Brain pericyte (primary cell): ENCODE measurements at regions not wholly inside any gene's neighbourhood (a gene's known extent, or its start where the extent isn't known, plus 50 kb on each side); places are given as distances from the start of the nearest gene placed in this dataset.

Source experiments
- DNase-seq: peaks from one replicate; pipeline ENCODE4 v3.0.0-alpha.2; 2012; ENCODE audit warnings: low read depth, low spot score

DNA sequence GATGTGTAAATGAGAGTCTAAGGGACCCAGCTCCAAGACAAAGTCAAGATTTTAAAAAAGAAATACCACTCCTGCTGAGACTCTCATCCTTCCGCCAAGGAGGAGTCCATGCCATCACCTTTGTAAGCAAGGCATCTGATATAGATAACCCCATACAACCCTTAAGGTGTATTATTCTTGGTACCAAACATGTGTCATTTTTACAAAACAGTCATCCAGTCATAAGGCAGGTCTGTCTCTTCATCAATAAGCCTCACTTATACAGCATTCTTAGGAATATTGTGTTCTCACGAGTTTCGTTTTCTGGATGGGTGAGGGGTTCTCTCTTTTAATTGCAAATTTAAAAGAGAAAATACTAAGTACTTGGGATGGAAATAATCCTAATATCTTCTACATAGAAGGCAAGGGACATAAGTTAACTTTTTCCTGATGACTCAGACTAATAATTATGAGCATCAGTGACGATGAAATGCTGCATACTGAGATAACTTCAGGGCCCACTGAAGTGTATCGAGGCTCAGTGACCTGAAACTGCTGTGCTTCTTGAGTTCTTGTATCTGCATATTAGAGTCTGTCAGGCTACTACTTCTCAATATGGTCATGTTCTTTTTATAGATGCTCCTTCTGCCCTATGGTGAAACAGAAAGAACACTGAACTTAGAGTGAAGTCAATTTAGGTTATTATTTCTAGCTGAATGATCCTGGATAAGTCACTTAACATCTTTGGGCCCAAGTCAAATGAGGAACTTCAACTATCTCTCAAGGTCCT, 166.6 kb downstream of the KLF12 start:
- DNase-seq: no peak

DNA sequence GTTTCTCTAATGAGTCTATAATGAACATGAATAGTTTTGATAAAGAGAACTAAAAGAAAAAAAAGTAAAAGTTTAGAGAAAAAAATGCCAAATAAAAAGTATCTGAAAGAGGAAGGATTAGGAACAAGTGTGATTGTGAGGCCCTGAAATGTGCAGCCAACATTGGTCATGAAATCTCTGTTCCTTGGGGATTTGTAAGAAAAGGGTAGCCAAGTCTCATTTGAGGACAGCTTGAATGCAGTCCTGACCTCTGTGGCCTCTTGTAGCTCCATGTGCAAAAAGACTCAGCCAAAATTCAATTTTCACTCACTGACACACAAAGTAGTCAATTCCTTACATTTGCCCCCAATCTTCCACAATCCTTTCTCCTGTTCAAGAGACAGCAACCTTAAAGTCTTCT, 167.9 kb downstream of the KLF12 start:
- no peak for DNase-seq

DNA sequence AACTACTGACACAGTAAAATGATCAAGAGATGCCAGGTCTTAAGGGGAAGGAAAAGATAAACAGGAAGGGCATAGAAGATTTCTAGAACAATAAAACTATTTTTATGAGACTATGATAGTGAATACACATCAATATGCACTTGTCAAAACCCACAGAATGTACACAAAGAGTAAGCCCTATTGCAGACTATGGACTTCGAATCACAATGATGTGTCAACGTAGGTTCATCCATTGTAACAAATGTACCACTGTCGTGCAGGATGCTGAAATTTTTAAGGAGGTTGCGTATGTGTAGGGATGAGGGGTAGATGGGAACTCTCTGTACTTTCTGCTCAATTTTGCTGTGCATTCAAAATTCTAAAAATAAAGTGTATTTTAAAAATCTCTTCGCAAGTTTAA, 171.9 kb downstream of the KLF12 start:
- DNase-seq: no peak

DNA sequence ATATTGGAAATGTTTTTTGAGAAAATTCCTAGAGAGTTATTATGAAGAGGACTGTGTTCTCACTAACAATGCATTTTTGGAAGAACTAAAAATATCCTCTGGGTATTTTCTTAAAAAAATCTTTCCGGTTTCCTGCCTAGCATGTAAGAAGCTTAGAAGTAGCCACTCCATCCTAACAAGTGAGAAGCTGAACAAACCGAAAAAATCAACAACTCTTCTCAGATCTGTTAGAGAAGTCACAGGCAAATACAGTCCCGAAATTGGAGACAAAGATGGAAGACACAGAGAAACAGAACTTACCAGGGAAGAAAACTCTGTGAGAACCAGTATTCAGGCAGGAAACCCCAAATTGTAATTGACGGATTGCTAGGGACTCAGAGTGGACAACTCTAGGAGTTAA, 173.0 kb downstream of the KLF12 start:
- DNase-seq: no peak

DNA sequence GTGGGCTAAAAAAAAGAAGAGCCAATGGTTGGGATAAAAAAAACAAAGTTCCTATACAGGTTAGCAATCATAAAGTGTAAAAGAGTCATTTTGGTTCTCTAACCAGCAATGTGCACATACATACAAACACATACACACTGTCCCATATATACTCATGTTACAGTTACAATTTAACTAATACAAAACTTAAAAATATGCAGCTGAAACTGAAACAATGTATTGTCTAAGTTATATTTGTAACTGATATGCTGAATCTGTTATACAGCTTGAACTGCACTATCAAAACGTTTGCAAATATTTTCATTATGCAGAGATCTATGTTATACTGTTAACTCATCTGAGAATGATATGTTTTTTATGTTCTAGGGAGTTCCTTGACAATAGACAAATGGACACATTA, 173.7 kb downstream of the KLF12 start:
- no peak for DNase-seq

DNA sequence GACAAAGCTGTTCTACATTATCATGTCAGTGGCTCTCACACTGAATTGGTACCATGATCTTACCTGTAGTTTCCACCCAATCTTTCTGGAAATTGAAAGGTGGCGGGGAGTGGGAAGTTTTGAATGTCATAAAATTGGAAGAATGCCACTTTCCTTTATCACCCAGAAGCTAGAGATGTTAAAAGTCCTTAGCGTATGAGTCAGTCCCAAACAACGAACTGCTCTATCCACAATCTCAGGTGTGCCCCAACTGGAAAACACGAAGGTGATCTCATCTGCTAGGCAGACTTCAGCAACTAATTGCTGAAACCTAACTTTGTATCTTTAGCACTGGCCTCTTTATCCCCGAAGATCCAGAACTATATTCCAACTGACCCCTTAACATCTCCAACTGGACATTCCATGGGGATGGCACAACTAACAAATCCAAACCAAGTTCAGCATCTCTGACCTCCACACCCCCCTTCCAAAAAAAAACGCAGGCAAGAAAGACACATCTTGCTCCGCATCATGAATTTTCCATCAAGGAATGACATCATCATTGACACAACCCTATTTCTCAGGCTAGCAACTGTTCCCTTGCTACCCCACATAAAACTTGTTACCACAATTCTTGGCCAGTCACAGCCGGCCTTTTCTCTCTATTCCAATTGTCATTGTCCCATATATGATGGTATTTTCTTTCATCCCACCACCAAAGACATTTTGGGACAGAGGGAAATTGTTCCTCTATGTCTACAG, 175.4 kb downstream of the KLF12 start:
- DNase-seq: no peak

DNA sequence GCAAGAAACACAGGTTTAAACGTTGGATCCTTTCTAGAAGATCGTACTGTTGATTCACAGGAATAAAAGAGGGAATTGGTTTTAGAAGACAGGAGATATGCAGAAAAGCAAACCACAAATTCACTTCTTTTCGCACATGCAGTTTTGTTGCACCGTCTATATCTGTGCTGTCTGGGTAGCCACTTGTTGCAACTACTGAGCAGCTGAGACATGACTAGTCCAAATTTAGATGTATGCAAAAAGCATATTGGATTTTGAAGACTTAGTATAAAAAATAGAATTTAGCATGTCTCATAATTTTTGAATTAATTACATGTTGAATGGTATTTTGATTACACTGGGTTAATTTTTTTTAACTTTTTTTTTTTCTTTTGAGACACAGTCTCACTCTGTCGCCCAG, 176.3 kb downstream of the KLF12 start:
- no peak for DNase-seq

DNA sequence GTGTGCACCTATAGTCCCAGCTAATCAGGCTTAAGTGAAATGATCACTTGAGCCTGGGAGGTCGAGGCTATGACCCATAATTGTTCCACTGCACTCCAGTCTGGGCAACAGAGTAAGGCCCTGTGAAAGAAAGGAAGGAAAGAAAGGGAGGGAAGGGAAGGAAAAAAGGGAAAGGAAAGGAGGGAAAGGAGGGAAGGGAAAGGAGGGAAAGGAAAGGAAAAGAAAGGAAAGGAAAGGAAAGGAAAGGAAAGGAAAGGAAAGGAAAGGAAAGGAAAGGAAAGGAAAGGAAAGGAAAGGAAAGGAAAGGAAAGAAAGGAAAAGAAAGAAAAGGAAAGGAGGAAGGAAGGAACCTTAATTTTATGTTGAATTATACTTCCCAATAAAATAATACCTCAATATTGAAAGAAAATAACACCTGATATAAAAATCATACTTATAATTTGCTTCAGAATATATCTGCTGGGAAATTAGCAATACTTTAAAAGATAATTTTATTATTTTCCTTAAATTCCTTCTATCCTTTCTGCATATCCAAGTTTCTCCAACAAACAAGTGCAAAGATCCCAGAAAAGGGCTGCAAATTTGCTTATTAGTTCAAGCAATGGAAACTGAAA, 177.3 kb downstream of the KLF12 start:
- no peak for DNase-seq

DNA sequence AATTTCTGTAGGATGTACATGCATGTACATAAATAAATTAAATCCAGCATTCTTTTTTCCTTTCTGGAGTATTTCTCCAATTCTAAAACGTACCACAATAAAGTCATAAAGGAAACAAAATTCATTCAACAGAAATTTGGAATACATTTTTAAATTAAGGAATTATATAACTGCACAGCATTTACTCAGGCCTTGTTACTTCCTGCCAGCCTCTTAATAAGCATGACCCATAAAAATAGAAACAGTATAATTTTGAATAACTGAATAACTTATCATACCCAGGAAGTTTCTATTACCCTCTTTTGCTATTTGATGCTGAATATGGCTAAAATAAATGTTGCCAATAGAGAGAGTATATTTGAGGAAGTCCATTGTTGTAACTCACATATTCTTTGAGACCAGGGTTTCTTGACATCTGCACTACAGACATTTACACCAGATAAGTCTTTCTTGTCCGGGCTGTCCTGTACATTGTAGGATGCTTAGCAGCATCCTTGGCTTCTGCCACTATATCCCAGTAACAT, 178.2 kb downstream of the KLF12 start:
- no peak for DNase-seq

DNA sequence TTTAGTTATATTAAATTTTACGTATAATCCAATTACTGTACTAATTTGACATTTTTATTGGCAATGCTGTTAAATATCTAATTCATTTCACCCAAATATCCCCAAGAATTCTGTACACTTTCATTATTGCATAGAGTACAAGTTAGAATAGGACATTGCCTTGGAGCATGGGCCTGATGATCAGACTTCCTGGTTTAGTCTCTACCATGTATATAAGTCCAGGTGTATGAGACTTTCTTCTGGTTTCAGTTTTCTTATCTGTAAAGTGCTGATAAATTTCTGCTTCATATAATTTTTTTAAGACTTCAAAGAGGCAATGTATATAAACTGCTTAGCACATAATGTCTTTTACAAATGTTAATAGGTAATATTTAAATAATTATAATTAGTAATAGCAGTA, 179.4 kb downstream of the KLF12 start:
- no peak for DNase-seq

DNA sequence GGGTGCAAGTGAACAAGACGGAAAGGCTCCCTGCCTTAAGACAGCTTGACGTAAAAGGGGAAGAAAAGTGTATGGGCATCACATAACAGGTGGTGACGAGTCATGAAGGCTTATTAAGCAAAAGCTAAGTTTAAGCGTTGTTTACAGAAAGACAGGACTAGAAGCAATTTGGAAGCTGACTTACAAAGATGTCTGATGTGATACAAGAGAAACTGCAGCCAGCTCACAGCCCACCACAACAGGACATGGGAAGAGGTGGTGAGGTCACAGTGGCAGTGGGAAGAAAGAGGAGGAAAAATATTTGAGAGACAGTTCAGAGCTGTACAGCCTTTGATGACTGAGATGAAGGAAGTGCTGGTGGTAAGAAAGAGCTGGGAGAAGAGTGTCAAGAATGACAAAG, 181.6 kb downstream of the KLF12 start:
- no peak for DNase-seq

DNA sequence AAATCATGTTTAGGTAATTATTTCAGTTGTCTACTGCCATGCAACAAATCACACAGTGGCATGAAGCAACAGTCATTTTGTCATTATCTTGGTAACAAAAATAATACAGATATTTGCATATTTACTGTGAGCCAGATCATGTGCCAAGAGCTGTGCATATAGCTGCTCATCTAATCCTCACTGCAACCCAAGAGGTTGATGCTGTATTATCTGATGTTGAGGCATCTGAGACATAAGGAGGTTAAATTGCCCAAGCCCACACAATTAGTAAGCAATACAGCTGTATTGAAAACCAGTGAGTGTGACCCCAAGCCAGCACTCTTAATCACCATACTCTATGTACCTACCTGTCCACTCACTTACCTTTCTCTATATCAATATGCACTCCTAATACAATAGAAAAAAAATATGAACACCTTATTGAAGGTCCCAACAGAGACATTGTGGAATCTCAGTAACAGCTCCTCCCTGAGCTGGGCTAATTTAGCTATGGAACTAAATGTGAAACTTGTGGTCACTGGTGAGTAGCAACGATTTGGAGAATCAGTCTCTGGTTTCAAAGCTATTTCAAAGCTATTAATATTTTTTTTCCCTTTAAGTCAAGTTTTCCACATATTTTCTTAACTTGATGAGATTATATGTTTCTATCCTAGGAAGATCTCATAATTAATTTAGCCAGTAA, 185.2 kb downstream of the KLF12 start:
- no peak for DNase-seq

DNA sequence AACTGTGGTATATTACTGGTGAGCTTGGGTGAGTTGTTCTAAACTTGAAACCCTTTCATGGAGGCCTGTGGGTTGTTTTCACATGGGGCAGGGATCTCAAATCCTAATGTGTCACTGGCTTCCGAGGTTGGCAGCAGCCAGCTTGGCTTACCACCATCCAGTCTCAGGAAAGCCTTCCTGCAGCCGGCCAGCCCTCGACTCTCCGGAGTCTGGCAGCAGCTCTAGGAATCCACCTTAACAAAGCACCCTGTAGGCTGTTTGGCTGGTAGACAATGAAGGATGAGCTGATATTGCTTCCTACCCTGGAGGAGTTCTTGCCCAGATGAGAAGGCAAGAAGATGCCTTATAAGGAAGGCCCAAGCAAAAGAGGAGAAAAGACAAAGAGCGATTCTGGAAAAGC, 188.3 kb downstream of the KLF12 start:
- DNase-seq: no peak

DNA sequence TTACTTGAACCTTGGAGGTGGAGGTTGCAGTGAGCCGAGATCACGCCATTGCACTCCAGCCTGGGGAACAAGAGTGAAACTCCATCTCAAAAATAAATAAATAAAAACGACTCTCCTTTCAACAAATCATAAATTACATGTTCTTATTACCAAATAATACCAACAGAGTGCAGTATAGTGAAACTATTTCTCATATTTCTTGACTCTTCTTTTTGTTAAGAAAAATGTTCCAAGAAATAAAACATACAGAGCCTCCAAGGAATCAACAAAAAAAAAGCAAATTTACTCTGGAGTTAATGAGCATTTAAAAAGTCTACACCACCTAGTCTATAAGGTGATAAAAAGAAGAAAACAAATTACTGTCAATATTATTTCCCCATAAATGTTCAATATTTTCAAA, 188.8 kb downstream of the KLF12 start:
- DNase-seq: no peak

DNA sequence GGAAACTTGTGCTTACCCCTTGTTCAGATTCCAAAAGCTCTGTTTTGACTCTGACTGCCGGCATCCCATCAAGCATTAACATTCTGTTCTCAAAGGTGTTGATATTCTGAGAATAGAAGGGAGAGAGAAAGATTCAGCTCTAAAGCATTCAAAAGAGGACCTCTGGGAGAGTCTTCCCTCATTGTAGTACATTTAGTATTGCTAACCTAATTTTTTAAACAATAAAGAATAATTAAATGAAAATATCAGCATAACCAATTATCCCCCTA, 190.3 kb downstream of the KLF12 start:
- no peak for DNase-seq

DNA sequence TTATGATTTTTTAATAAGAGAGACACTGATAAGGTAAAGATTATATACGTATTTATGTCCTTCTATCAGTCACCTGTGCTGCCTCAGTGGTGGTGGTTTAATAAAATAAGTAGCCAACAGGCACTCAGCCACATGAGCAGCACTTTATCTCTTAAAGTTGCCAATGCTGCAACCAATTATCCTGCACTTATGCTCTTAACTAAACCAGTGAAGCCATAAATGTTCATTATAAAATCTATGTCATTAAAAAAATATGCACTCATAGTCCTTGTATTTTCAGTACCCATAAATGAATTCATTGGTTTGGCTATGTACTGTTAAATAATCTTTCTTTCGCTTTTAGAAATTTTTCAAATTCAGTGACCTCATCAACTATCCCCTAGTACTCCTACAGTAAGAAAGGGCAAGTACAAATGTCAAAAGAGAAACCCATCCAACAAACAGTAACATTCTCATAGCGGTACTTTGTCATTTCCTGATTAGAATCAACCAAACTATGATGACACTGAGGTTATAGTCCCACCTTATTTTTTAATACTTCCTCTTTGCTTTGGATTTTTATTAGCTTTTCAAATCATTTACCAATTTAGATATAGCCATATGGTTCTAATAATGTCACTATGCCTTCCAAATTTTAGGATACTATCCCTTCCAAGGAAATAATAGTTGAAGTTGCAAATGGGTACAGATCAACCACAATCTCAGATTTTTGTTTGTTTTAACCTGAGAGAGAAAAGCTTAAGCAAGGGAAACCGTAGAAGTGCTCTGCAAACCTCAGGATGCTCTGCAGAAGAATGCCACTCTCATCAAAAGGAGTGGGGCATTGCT, 190.9 kb downstream of the KLF12 start:
- no peak for DNase-seq

DNA sequence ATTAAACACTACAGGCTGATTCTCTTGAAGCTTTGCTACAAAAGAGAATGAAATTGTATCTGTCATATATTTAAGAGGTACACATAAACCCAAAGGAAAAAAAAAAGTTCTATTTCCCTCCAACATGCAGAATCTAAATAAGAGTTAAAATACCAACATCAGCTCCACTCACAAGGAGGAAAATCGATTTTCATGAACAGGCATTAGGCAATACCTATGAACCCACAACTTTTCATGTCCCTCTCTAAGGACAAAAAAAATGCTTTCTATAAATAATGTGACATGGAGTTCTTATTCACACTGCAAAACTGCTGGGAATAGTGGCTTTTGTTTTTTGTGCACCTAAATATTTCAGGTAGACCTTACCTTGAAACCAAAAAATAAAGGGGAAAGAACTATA, 192.5 kb downstream of the KLF12 start:
- no peak for DNase-seq

DNA sequence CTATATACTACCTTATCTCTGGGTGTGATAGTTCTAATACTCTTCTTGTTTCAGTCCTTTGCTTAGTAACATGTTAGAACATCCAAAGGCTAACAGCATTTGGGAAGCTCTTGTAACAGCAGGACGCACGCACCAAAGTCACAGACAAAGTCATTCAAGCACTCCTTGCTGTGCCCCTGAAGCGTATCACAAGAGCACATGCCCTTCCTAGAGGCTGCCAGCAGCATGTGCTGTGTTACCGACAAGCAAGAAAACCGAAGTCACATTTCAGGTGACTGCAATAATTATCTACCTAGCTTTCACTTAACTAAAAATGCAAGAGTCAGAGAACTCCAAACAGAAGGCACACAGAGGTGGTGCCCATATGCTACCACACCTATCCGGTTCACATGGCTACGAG, 194.1 kb downstream of the KLF12 start:
- no peak for DNase-seq

DNA sequence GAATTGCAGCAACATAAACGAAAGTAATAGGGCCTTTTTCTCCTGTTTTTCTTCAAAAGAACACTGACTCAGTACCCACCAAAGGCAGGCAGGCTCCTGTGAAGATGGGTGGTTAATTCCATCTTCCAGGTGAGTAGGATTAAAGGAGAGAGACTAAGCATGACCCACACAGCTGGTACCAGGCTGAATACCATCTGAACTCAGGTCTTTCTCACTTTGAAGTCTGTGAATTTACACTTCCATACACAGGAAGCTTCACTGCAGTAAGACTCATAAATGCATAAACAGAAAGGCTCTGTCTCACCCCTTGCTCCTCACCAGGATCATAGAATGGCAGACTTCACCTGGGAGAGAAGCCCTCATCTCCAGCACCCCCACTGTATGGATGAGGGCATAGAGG, 194.6 kb downstream of the KLF12 start:
- no peak for DNase-seq

DNA sequence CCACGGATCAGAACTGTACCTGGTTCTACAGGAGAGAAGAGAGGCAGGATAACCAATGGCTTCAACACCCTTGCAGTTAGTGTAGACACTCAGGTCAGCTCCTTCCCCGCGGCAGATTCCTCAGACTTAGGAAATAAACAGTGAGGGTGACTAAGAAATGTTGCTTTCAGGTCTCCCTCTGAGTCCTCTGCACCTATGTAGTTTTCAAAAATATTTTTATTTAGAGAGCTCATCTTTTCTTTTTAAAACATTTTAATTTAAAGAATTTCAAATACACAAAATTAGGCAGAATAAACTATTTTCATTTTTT, 195.2 kb downstream of the KLF12 start:
- no peak for DNase-seq

DNA sequence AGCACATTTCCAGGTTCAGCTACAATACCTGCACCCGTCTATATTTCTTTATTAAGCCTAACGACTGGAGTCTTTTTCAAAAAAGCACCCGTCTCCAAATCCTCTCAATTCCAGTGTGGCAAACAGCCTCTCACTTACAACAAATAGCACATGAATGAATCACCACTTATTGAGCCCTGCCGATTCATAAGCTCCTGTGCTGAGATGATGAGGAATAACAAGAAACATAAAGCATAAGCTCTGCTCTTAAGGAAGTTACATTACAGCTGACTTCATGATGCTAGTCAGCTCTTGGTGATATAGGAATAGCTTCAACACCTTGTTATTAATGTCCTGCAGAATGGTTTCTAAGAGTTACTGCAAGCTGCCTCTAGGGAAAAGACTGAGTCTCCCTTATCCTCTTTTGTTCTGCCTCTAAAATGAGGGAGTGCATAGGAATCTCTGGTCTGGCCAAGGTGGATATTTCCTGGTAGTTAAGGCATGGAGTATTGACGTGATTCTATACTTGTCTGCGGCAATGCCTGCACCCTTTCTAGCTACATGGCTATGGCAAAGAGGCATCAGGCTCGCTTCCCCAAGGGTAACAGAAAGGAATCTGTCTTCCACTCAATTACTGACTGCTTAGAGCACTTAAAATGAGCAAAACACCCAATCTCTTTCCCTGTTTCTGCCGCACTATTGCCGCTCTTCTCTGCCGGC, 195.7 kb downstream of the KLF12 start:
- DNase-seq: peak; percentile 39
